IMR-90 (cell line): ENCODE measurements at regions not wholly inside any gene's neighbourhood (a gene's known extent, or its start where the extent isn't known, plus 50 kb on each side); places are given as distances from the start of the nearest gene placed in this dataset.

Experiments
- ATAC-seq: fragments of 200-7000 bp; cut with Tn5 transposase; 2 replicates; pipeline ENCODE4 v1.9.1; 2020; ENCODE audit warnings: low read depth, mild to moderate bottlenecking, moderate library complexity
- BruUV-seq: library from RNA; stranded (reverse); fragments of 400-500 nt; replicated peaks from 2 replicates; lab custom pipeline; 2021; lab: Mats Ljungman, UMichigan
- CTCF ChIA-PET: fragments of 300-600 bp; formaldehyde crosslinking; extraction: SDS; loops from one replicate; lab custom pipeline; 2021; ENCODE audit warnings: antibody characterized with exemption; lab: Yijun Ruan, JAX
- POLR2A ChIA-PET: fragments of 300-600 bp; sonication (Branson Sonifier 250); formaldehyde crosslinking; loops from one replicate; lab custom pipeline; 2022; ENCODE audit warnings: antibody characterized with exemption; ENCODE audit not compliant: unreplicated experiment; lab: Charles Lee
- DNase-seq: peaks from one replicate; pipeline ENCODE4 v3.0.0; 2013
- H2AFZ ChIP-seq: replicated peaks from 2 replicates; pipeline ENCODE3; 2013; ENCODE audit warnings: low read length, mild to moderate bottlenecking; ENCODE audit not compliant: poor library complexity
- H2AK5ac ChIP-seq: 2 replicates; pipeline ENCODE4 v1.6.1; 2013; ENCODE audit warnings: low read depth, low read length, inconsistent platforms
- H2AK9ac ChIP-seq: replicated peaks from 2 replicates; pipeline ENCODE3; 2013; ENCODE audit warnings: mild to moderate bottlenecking, low read depth, low read length, moderate library complexity; ENCODE audit not compliant: poor library complexity
- H2BK120ac ChIP-seq: 2 replicates; pipeline ENCODE4 v1.6.1; 2013; ENCODE audit warnings: low read depth, low read length, inconsistent platforms
- H2BK15ac ChIP-seq: 3 replicates; pipeline ENCODE4 v1.6.1; 2013; ENCODE audit warnings: low read depth, low read length, inconsistent platforms
- H2BK20ac ChIP-seq: 2 replicates; pipeline ENCODE4 v1.6.1; 2013; ENCODE audit warnings: low read depth, mild to moderate bottlenecking, inconsistent platforms, low read length, moderate library complexity
- H2BK5ac ChIP-seq: 2 replicates; pipeline ENCODE4 v1.6.1; 2013; ENCODE audit warnings: mild to moderate bottlenecking, low read depth, low read length, inconsistent platforms; ENCODE audit not compliant: poor library complexity, severe bottlenecking
- H3K14ac ChIP-seq: replicated peaks from 2 replicates; pipeline ENCODE4 v1.6.1; 2013; ENCODE audit warnings: low read depth, low read length, inconsistent platforms
- H3K18ac ChIP-seq: 2 replicates; pipeline ENCODE4 v1.6.1; 2013; ENCODE audit warnings: low read depth, low read length, control low read depth
- H3K23ac ChIP-seq: 2 replicates; pipeline ENCODE4 v1.6.1; 2013; ENCODE audit warnings: low read depth, low read length, inconsistent platforms
- H3K27ac ChIP-seq: 2 replicates; pipeline ENCODE4 v1.5.1; 2013; ENCODE audit warnings: mild to moderate bottlenecking, control low read depth, low read length; ENCODE audit not compliant: insufficient read depth
- H3K27me3 ChIP-seq: 2 replicates; pipeline ENCODE4 v1.6.1; 2013; ENCODE audit warnings: low read length; ENCODE audit not compliant: control insufficient read depth, insufficient read depth
- H3K36me3 ChIP-seq: 2 replicates; pipeline ENCODE4 v1.6.1; 2013; ENCODE audit warnings: low read length, mixed read lengths; ENCODE audit not compliant: control insufficient read depth, insufficient read depth
- H3K4ac ChIP-seq: 2 replicates; pipeline ENCODE4 v1.6.1; 2013; ENCODE audit warnings: low read depth, low read length, inconsistent platforms
- H3K4me1 ChIP-seq: 2 replicates; pipeline ENCODE4 v1.6.1; 2013; ENCODE audit warnings: low read length, mixed read lengths; ENCODE audit not compliant: control insufficient read depth, insufficient read depth
- H3K4me2 ChIP-seq: 2 replicates; pipeline ENCODE4 v1.6.1; 2013; ENCODE audit warnings: low read depth, mild to moderate bottlenecking, control low read depth, low read length, moderate library complexity
- H3K4me3 ChIP-seq: 2 replicates; pipeline ENCODE4 v1.5.1; 2013; ENCODE audit warnings: low read depth, mild to moderate bottlenecking, control low read depth, low read length, moderate library complexity; ENCODE audit not compliant: insufficient read depth
- H3K56ac ChIP-seq: 2 replicates; pipeline ENCODE4 v1.6.1; 2013; ENCODE audit warnings: low read length, inconsistent platforms; ENCODE audit not compliant: insufficient read depth; ENCODE audit errors: extremely low read depth
- H3K79me1 ChIP-seq, 2 experiments: 2 replicates each; pipeline ENCODE4 v1.6.1; 2013; ENCODE audit warnings: low read length in 2 of 2, inconsistent platforms in 1 of 2, low read depth in 1 of 2
- H3K9ac ChIP-seq: 2 replicates; pipeline ENCODE4 v1.6.1; 2013; ENCODE audit warnings: low read depth, low read length, control low read depth
- H3K9me1 ChIP-seq: 2 replicates; pipeline ENCODE4 v1.6.1; 2013; ENCODE audit warnings: low read length, inconsistent platforms; ENCODE audit not compliant: insufficient read depth
- H3K9me3 ChIP-seq: 2 replicates; pipeline ENCODE4 v1.6.1; 2013; ENCODE audit warnings: low read length; ENCODE audit not compliant: control insufficient read depth, insufficient read depth
- H4K20me1 ChIP-seq: 2 replicates; pipeline ENCODE4 v1.6.1; 2013; ENCODE audit warnings: low read length, inconsistent platforms; ENCODE audit not compliant: insufficient read depth
- H4K5ac ChIP-seq: 2 replicates; pipeline ENCODE4 v1.6.1; 2013; ENCODE audit warnings: mild to moderate bottlenecking, low read depth, low read length, control low read depth
- H4K8ac ChIP-seq, 2 experiments: 2 replicates each; pipeline ENCODE4 v1.6.1; 2013; ENCODE audit warnings: low read depth in 2 of 2, low read length in 2 of 2, control low read depth in 1 of 2, inconsistent platforms in 1 of 2
- H4K91ac ChIP-seq: 2 replicates; pipeline ENCODE4 v1.6.1; 2013; ENCODE audit warnings: low read depth, low read length, inconsistent platforms; ENCODE audit not compliant: insufficient read depth
- BHLHE40 ChIP-seq: fragments of 150-350 bp; IDR thresholded peaks from 2 replicates; pipeline ENCODE4 v1.6.1; 2016; ENCODE audit warnings: mild to moderate bottlenecking, low read depth, low read length
- WGBS, 2 experiments: methylation state at CpG; one replicate each; pipeline versions ENCODE4 v1.1.5 to v1.1.7; 2013; ENCODE audit warnings: missing lambda C conversion rate in 2 of 2; ENCODE audit not compliant: insufficient read length in 1 of 2; ENCODE audit errors: extremely low coverage in 2 of 2; 5-methylcytosine and 5-hydroxymethylcytosine counted together
- dilution Hi-C: fragments of 300-500 bp; cut with HindIII; formaldehyde crosslinking; loops from one replicate; pipeline ENCODE4 v1.14.3; 2018; ENCODE audit warnings: low sequenced_read_pairs; ENCODE audit not compliant: unreplicated experiment
- in situ Hi-C: fragments of 300-500 bp; cut with MboI; formaldehyde crosslinking; loops from 3 replicates; pipeline ENCODE4 v1.14.3; 2019; ENCODE audit warnings: low sequenced_read_pairs, inconsistent platforms, mixed read lengths
- intact Hi-C: fragments of 100-400 bp; cut with micrococcal nuclease; formaldehyde crosslinking; loops from 2 replicates; pipeline ENCODE4 v1.10.0; 2022

GRCh38 chr6:145332011-145332410 lies 403.3 kb downstream of the EPM2A start:
- H4K91ac ChIP-seq, result no peak overlapping the region
- H3K9ac ChIP-seq, result no peak overlapping the region
- no peak overlapping the region for H3K4ac ChIP-seq
- H4K20me1 ChIP-seq, result no peaks in the 10 kb centered on the region
- POLR2A ChIA-PET, result no interaction called here
- no TSS peak for BruUV-seq
- dilution Hi-C loops (no loop called here), intact Hi-C loops (no loop called here), in situ Hi-C loops (no loop called here)
- ATAC-seq (no peak), DNase-seq (no peak)
- no peaks in the 10 kb centered on the region for H3K79me1 ChIP-seq
- no peak overlapping the region for H2BK5ac ChIP-seq
- no peak overlapping the region for H2AK5ac ChIP-seq
- H3K27me3 ChIP-seq, result peaks cover 2% of the 10 kb centered on the region; the same call in 1 of the 2 replicates
- H2BK120ac ChIP-seq, result no peak overlapping the region
- no peak overlapping the region for H2AFZ ChIP-seq
- H3K14ac ChIP-seq, result no peak overlapping the region
- no peaks in the 10 kb centered on the region for H3K36me3 ChIP-seq
- no peak overlapping the region for H3K56ac ChIP-seq
- CTCF ChIA-PET, result no interaction called here
- H2BK20ac ChIP-seq, result no peak overlapping the region
- H3K18ac ChIP-seq, result no peak overlapping the region
- no peak for TF ChIP-seq BHLHE40
- WGBS, 2 experiments, result no CpG with 5 or more reads among the region's 2 CpGs
- H4K5ac ChIP-seq, result no peak overlapping the region
- no peaks in the 10 kb centered on the region for H3K9me3 ChIP-seq
- H3K4me2 ChIP-seq, result no peak overlapping the region
- no peak overlapping the region for H4K8ac ChIP-seq
- no peak overlapping the region for H3K23ac ChIP-seq
- no peaks in the 10 kb centered on the region for H3K9me1 ChIP-seq
- no peak overlapping the region for H3K27ac ChIP-seq
- no peak overlapping the region for H3K4me3 ChIP-seq
- H3K4me1 ChIP-seq, result no peaks in the 10 kb centered on the region
- no peak overlapping the region for H2BK15ac ChIP-seq
- no peak overlapping the region for H2AK9ac ChIP-seq
